ENCODE measurements at regions not wholly inside any gene's neighbourhood (a gene's known extent, or its start where the extent isn't known, plus 50 kb on each side); places are given as distances from the start of the nearest gene placed in this dataset.
"Not testable (repeated sequence)": the region's sequence is repeated elsewhere in the genome, so short reads cannot be mapped to it uniquely, and the experiment has no call there.

DNA sequence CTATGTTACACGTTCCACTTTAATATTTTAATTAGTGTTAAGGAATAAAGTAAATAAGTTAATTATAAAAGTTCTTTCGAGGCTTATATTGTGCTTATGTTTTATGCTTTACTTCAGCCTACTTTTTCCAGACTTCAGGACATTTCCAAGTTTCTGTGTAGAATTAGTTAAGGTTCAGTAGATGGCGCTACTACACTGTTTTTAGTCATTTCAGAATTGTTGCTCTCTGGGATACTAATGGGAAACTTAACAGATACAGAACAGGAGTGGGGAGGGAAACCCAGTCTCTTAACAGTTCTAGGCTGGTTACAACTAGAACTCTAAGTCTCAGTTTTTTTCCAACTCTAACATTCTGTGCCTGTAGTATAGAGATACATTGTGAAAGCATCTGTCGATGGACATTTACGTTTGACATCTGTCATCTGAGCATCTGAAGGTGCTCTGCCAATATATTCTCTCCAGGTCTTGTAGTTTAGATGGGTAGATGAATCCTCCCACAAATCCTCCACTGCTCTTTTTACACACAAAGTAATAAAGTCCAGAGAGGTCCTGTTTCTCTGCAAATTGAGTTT lies 56.8 kb upstream of the FAM171A1 start:
- DNase-seq = no peak

DNA sequence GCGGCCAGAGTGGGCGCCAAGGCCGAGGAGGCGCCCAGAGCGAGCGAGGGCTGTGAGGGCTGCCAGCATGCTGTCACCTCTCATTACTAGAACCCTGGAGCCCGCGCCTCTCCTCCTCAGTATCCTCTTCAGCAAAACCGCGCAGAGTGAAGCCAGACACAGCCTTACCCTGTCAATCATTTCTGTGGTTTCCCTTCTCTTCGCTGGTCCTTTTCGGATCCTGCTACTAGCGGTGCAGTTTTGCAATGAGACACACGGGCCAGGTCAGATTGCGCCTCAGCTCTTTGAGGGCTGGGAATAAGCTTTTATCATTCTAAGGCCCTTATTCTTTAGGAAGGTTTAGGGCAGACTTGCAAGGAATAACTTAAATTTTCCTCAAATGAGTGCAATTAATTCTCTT lies 55.5 kb upstream of the FAM171A1 start:
- no peak for DNase-seq

DNA sequence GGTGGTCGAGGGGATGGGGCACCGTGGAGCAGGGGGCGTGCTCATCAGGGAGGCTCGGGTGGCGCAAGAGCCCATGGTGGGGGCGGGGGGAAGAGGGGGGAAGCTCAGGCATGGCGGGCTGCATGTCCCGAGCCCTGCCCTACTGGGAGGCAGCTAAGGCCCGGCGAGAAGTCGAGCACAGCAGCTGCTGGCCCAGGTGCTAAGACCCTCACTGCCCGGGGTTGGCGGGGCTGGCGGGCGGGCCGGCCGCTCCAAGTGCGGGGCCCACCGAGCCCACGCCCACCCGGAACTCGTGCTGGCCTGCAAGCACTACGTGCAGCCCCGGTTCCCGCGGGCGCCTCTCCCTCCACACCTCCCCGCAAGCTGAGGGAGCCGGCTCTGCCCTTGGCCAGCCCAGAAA lies 55.0 kb upstream of the FAM171A1 start:
- no peak for DNase-seq

DNA sequence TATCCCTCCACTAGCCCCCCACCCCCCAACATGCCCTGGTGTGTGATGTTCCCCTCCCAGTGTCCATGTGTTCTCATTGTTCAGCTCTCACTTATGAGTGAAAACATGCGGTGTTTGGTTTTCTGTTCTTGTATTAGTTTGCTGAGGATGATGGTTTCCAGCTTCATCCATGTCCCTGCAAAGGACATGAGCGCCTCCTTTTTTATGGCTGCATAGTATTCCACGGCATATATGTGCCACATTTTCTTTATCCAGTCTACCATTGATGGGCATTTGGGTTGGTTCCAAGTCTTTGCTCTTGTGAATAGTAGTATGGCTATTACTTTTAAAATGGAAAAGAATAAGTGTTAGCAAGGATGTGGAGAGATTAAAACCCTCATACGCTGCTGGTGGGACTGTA lies 50.8 kb upstream of the FAM171A1 start:
- not testable (repeated sequence) for DNase-seq

Measured in CD4-positive, alpha-beta T cell treated with Interleukin-10 for 1 hour (primary cell).